Suprapubic skin (tissue), 4 donors: ENCODE measurements at regions not wholly inside any gene's neighbourhood (a gene's known extent, or its start where the extent isn't known, plus 50 kb on each side); places are given as distances from the start of the nearest gene placed in this dataset.

ENCODE experiments used
- CTCF ChIP-seq, 2 donors: fragments of 200-600 bp in 1 of 2; fragments of 450-650 bp in 1 of 2; sonication (generic) in 1 of 2; IDR thresholded peaks; one replicate each; pipeline ENCODE4 v1.5.1; 2016 to 2019; ENCODE audit warnings: antibody characterized with exemption in 2 of 2, mild to moderate bottlenecking in 1 of 2, moderate library complexity in 1 of 2
- EP300 ChIP-seq: sonication (generic); formaldehyde crosslinking; IDR thresholded peaks from one replicate; pipeline ENCODE4 v1.6.1; 2017; ENCODE audit warnings: antibody characterized with exemption
- POLR2A ChIP-seq, 2 donors: fragments of 450-650 bp; IDR thresholded peaks; one replicate each; pipeline ENCODE4 v1.6.1; 2017; ENCODE audit warnings: antibody characterized with exemption in 2 of 2, mild to moderate bottlenecking in 2 of 2, moderate library complexity in 2 of 2
- POLR2AphosphoS5 ChIP-seq, 3 donors: sonication (generic); formaldehyde crosslinking; IDR thresholded peaks; one replicate each; pipeline ENCODE4 v1.6.1; 2017; ENCODE audit warnings: antibody characterized with exemption in 3 of 3

GRCh38 chr4:33864290-33864859 lies 2379.9 kb downstream of the ARAP2 start:
- no peak for TF ChIP-seq POLR2A (IDR thresholded peaks at IDR 0.05)
- TF ChIP-seq CTCF (IDR thresholded peaks at IDR 0.05) = no peak
- no peak for TF ChIP-seq POLR2AphosphoS5 (IDR thresholded peaks at IDR 0.05)
- TF ChIP-seq EP300 = no peak
